Caki2 (cell line): ENCODE measurements at regions not wholly inside any gene's neighbourhood (a gene's known extent, or its start where the extent isn't known, plus 50 kb on each side); places are given as distances from the start of the nearest gene placed in this dataset.

Source experiments
- DNase-seq: peaks from one replicate; pipeline ENCODE4 v3.0.0-alpha.2; 2015; ENCODE audit warnings: low read depth
- in situ Hi-C: cut with HindIII; loops from 2 replicates; pipeline ENCODE4 v1.10.0; 2016; ENCODE audit warnings: low sequenced_read_pairs, low pct_unique_long_range_greater_than_20kb, mixed read lengths

DNA sequence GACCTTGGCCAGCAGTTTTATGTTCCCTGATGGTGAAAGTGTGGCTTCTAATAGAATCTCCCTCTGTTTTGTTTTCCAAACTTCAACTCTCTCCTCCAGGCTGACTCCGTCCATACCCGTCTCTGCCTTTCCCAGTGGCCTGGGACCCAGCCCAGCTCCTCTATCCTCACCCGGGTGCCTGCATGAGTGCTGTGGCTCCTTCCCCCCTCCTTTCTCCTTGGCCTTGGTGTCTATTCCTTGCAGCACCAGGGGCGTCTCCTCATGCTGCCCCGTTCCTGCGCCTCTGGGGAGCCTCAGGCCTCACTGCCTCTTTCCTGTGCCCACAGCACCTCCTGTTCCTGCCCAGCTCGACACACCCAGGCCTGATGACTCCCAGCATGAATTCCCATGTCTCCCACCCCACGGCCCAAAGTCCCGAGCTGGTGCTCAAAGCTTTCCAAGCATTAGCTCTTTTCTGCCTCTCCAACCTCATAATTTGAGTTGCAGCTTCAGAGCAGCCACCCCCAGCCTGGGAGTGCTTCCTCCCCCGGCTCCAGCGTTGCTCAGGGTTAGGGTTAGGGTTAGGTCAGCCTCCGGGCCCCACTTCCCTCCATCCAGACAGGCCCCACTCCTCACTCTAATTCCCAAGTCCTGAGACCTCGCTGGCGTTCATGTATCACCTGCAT lies 56.3 kb upstream of the AFDN start:
- no peak for DNase-seq
- in situ Hi-C loops = no loop called here

DNA sequence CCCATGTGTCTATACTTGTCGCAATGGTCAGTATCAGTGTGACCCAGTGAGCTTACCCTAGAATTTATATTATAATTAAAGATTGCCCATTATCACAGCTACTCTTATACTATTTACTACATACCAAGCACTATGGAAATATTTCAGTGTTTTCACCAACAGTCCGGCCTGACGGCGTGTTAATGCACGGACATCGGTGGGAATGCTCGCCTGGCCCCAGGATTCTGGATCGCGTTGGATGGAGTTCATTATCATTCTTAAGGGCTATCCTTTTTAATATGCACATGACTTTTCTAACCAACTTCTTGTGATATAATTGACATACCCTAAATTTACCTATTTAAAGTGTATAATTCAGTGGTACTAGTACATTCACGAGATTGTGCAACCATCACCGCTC lies 51.8 kb upstream of the AFDN start:
- in situ Hi-C loops = no loop called here
- no peak for DNase-seq

DNA sequence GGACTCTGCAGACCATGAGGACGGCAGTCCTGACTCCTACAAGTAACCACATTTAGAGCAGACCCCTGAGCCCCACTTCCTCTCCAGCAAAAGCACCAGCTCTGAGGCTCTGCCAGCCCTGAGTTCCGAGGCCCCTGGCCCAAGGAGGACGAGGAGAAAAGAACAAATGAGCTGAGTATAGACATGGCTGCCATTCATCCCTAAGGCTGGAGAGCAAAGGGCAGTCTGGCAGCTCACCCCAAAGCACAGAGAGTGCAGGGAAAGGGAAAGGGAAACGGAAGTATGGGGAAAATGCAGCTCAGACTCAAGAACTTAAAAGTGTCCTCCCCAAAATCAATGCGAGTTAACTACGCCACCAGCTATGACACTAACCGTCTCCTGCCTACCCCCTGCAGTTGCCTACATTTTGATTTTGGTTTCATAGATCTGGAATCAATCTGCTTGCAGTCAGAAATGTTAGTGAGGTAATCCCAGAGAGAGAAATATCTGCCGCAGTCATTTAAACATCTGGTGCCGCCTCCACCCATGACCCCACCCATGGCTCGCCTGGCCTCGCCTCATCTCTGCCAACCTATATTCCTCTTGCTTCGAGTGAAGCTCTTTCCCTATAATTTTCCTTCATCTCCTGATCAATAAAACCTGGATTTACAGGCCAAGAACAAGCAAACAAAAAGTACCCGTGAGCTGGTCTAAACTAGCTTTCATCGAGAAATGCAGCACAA lies 49.6 kb upstream of the AFDN start:
- no peak for DNase-seq
- in situ Hi-C loops = no loop called here
